Fibroblast of skin of back (primary cell): ENCODE measurements at regions not wholly inside any gene's neighbourhood (a gene's known extent, or its start where the extent isn't known, plus 50 kb on each side); places are given as distances from the start of the nearest gene placed in this dataset.
"Not testable (repeated sequence)": the region's sequence is repeated elsewhere in the genome, so short reads cannot be mapped to it uniquely, and the experiment has no call there.

Experiments used
- DNase-seq: peaks from one replicate; pipeline ENCODE4 v3.0.0-alpha.2; 2013

DNA sequence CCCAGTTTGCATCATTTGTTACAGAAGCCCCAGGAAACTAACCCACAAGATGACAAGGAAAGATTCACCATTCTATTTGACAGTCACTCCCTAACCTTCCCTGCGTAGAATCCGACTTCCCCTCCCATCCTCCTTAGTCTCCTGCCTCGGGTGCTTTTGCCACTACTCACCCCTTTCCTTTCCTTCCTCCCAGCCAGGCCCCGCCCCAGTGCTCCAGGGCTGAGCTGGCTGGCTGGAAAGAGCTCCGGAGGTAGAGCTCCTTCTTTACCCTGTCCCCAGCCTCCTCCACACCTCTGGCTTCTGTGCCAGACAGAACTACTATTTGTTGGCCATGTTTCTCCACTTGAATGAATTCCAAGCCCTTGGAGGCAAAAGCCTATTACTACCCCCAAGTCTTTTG is 317.6 kb upstream of the NCKAP5 start:
- DNase-seq: peak; percentile 35

DNA sequence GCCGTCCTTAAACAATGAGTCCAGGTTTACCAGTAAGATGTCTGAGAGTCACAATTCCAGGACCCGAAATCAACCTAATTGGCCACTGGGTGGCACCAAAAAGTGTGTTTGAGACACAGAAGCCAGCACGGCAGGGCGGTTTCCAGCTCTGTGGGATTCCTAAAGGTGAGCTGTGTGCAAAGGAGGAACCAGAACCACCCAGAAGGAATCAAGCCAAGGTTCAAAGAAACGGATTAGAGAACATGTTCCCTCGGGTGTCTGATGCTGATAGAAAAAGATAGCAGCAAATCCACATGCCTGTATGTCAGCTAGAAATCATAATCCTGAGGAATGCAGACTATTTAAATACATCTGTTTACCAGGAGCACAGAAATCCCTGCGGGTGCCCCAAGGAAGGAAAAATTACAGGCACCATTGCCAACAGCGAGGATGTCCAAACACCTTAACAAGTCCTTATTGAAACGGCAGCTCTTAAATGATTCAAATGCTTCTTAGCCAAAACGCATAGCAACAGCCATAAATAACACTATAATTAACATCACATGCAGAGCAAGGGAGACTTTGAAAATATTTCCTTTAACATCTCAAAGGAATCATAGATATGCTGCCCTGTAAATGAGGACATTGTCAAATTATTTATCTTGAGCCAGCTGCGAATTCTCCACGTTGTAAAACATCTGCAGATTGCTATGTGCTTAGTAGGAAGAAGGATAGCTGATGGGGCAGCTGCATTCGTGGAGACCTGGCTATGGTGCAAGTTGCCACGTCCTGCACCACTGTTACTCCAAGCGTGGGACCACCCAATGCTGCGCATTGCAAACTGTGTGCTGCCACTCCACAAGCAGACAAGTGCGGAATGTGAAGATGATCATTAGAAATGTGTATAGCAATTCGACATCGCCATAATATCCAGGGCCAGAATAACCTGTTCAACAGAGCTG is 318.7 kb upstream of the NCKAP5 start:
- DNase-seq: peak; percentile 74

DNA sequence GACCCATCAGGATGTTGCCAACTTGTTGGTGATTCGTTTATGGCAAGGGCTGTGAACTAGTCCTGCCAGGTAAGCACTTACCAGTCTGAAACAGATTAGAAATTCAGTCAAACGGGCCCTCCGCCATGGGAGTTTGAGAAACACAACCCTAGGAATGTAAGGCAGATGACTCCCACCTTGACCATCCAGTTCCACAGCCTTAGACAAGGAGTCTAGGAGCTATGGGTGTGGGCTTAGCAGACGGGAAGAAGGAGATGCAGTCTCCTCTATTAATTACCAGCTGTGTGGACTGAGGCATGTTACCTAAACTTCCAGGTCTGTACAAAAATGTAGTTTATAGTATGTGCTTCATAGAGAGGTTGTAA is 319.4 kb upstream of the NCKAP5 start:
- DNase-seq: no peak

DNA sequence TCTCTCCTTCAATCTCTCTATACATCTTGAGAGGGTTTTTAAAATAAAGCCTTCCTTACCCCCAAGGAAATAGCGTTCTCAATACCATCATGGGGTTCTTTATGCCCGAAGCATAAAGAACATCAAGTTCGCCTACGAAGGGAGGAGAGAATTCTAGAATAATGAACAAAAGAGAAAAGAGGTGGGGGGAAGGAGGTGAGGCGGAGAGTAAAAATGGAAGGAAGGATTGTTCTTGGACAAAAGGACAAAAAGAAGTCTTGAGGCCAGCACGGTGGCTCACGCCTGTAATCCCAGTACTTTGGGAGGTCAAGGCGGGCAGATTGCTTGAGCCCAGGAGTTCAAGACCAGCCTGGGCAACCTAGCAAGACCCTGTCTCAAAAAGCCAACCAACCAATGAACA is 319.8 kb upstream of the NCKAP5 start:
- no peak for DNase-seq

DNA sequence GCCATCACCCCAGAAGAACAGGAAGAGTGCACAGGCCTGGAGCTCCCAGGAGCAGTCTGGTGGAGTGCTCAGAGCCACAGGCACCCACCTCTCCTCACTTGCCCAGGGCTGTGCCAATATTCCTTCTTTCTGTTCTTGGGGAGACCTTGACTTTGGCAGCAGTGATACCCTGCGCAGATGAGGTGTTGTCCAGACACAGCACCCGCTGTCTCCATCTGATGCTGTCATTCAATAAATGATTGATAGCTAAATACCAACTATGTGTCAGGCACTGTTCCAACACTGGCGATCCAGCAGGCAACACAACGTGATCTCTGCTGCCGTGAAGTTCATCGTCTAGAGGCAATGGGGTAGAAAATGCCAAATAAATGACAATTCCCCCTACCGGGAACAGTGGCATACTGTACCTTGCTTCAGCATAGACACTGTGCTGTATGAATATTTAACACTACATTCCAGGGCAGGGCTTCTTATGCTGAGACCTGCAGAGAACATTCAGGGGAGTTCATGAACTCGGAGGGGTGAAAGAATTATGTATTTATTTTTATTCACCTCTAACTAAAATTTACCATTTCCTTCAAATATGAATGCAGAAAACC is 320.5 kb upstream of the NCKAP5 start:
- DNase-seq: no peak

DNA sequence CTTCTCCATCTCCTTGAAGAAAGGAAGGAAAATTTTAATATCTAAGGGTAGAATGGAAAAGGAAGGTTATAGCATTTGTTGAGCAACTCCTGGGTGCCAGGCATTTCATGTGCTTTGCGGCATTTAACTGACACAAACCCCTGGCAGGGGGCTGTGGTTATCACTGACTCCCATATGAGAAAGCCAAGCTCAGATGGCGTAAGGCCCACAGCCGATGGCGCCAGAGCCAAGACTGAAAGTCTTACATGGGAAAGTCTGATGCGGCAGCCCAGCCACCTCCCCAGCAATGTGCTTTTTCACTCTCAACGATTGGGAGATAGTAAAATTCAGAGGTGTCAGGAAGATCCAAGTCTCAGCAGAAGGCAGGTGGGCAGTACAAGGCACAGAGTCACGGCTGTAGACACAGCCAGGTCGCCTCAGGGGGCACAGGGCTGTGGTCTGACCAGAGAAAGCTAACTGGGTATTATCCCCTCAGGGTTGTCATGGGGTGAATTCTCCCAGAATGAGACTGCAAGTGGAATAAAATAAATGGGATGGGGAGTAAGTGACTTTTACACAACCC is 324.2 kb upstream of the NCKAP5 start:
- no peak for DNase-seq

DNA sequence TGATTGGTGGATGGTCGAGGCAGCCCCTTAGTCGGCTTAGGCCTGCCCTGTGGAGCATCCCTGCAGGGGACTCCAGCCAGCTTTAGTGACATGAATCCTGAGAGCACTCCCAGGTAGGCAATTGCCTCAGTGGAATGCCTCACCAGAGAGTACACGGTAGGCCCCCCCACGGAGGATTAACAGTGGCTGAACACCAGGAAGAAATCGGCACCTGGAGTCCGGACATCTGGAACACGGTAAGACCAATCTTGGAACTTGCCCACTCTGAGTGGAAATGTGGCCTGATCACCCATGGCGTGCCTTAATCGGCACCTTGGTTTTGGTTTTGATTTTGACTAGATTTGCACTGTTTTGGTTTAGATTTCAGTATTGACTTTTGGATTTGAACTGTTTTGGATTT is 326.2 kb upstream of the NCKAP5 start:
- no peak for DNase-seq

DNA sequence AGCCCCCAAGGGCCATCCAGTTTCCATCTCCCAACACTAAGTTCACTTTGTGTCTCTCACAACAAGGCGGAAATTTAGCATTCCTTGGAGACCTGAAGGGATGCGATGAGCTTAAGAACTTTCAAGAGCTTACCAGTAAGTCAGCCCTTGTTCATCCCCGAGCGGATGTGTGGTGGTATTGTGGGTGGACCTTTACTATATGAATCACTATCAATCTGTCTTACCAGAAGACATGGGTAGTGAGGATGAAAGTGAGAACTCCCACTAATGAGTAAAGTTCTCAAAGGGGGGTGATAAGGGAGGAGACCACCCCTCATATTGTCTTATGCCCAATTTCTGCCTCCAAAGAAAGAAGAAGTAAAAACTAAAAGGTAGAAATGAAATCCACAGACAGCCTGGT is 329.6 kb upstream of the NCKAP5 start:
- DNase-seq: not testable (repeated sequence)

DNA sequence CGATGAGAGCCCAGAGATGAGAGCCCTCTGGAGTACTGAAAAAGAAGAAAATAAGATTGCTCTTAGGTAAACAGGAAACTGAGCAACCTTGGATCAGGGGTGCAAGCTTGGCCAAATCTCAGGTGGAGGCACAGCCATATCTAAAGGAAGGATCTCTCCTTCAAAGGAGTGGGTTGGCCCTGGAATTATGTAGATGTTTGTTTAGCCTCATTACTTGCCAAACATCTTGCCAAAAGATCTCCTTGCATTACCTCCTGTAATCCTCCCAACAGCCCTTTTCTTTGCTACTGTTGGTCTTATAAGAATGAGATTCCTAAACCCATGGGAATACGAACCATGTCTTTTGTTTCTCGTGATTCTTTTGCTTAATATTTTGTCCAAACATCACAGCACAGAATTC is 332.6 kb upstream of the NCKAP5 start:
- DNase-seq: no peak

DNA sequence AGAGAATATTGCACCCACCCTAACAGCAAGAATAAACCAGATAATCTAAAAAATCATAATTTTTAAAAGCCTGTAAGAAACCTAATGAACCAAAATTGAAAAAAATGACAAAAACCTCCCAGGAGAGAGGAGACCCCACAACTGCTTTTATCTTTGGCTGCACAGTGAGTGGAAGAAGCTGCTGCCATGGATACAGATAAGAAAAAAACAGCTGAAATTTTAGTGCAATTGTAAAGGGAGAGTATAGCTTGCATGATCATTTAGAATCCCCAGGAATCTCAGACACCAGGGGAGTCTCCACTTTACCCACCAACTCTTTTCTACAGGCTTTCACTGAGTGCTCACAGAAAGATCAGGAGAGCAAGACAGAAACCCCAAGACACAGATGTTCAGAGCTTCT is 338.1 kb upstream of the NCKAP5 start:
- DNase-seq: no peak

DNA sequence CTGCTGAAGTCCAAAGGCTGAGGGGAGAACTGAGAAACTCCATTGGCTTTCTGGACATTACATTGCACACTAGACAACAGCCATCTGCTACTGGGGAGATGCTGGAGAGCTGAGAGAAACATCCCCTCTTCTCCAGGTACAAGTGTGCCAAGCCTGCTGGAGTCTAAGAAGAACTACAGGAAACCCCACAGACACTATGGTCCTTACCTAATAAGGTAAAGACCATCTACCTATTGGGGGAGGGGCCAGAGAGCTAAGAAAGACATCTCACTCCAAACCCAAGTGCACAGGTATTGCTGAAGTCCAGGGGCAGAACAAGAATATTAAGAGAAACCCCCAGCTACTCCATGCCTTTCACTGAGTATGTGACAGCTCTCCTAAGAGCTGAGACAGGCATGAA is 338.7 kb upstream of the NCKAP5 start:
- no peak for DNase-seq

DNA sequence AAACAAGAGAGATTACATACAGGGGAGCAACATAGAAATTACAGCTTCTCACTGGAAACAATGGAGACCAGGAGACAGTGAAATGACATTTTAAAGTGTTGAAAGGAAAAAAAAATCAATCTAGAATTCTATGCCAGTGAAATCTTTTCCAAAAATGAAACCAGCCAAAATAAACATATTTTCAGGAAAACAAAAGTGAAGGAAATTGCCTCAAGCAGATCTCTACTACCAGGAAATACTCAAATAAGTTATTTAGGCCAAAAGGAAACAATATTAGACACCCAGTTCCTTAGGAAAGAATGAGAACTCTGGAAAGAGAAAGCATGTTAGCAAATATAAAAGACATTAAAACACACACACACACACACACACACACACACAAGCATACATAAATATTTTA is 339.9 kb upstream of the NCKAP5 start:
- DNase-seq: no peak

DNA sequence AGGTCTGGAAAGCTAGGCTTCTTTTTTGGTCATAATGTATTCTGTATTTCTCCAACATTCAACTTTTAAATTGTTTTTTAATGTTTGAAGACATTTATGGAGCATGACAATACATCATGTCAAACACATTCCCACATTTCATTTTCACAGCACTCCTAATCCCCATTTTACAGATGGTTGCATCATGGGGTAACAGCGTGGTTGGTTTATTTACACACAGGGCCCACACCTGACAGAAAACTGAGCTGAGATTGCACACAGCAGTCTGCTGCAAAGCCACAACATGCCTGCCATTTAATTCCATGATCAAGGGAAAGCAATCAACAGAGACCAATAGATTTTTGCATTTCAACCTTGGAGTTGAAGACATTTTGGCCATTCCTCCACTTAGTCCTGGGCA is 335.7 kb upstream of the MGAT5 start:
- no peak for DNase-seq

DNA sequence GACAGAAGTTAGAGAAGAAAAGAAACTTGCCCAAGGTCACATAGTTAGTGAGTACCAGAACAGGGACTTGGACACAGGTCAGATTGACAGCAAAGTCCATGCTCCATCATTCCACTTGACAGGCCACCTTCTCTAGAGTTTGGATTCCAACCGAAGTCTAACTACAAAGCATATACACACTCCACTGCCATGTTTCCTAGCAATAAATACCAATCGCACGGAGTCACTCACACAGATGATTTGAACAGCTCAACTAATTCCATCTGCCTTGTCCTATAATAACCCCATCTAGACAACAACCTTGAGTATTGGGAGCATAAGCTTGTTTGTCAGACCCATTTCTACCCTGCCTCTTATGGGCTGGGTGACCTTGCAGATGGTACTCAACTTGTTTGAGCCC is 334.6 kb upstream of the MGAT5 start:
- DNase-seq: peak; percentile 16

DNA sequence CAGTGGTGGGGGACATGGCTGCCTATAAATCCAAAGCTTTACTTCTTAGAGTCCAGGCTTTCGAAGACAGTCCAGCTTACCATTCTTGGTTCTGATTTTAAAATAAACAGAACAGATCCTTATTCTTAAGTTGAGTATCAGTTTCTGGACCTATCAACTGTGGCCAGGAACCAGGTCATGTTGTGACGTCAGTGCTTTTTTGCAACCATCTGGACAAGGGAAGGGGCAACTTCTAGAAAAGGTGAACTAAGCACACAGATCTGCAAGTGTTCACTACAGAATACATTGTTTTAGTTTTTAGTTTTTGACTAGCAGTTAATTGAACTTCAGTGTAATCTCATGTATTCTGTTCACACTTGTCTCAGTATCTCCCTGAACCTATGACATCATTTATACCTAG is 326.0 kb upstream of the MGAT5 start:
- no peak for DNase-seq

DNA sequence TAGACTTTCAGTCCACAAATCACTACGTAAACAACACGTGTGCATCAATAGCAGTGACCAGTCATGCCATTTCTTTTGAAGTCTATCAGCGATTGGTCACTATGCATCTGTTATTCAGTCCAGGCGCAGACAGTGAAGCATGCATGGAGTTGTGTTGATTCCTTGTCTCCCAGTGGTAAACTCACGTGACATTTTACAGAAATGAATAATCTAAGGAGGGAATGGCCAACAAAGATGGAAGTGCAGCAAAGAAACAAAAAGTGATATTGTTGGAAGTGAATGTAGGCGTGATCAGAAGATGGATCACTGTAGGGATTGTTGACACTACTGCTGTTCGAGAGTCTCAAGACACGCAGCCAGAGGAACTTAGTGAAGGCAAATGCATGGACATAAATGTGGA is 317.8 kb upstream of the MGAT5 start:
- no peak for DNase-seq

DNA sequence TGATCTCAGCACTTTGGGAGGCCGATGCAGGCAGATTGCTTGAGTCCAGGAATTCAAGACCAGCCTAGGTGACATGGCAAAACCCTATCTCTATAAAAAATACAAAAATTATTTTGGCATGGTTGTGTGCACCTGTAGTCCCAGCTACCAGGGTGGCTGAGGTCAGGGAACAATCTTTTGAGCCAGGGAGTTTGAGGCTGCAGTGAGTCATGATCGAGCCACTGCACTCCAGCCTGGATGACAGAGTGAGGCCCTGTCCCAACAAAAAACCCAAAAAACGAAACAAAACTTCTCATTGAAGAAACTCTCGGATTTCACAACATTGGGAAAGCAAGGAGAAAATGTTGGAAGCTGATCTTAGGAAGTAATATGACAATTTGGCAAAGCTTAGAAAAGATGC is 317.3 kb upstream of the MGAT5 start:
- no peak for DNase-seq

DNA sequence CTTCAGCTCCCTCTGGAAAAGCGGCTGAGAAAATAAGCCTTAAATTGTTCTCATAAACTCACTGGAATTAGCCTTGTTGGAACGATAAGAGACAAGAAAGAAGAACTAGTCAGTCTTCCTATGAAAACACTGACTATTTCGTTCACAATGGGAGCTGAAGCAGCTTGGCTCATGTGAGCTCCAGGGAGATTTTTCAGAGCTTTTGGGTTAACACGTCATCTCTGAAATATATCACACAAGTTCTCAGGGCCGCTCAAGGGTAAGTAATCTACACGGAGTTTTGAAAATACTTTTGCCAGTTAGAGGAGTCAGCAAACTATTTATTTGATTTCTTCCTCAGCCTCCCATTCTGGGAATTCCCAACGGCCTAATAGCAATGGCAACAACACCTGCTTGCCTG is 316.2 kb upstream of the MGAT5 start:
- DNase-seq: peak; percentile 32

DNA sequence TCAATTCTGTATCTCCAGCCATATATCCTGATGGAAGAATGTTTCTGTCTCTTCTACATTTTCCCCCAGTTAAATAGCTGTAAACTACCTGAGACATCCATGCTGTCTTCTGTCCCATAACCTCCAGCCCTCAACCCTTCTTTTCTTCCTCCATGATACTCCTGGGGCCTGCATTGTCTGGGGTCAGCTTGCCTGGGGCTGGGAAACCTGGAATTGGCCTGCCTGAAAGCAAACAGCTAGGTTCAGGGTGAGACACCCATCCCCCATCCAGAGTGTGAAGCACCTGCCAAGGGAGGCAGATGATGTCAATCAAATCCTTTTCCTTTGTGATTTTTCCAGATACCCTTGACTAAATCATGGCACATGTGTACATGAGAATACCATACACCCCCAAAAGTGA is 313.7 kb upstream of the MGAT5 start:
- DNase-seq: no peak

DNA sequence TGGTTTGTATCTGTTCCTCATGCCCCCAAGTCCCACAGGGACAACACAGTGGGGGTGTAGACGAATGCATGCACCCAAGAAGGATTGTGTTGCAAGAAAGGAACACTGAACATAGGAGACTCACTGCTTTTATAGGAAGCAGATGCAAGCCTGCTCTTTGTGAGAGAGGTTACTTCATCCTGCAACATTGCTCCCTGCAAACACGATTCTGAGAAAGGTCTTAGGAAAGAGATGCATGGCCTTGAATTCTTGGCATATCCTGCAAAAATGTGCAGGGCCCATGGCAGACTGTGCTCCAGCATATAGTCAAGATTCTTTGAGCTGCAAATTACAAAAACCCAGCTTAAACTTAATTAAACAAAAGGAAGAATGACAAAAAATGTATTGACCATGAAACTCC is 312.2 kb upstream of the MGAT5 start:
- DNase-seq: no peak

DNA sequence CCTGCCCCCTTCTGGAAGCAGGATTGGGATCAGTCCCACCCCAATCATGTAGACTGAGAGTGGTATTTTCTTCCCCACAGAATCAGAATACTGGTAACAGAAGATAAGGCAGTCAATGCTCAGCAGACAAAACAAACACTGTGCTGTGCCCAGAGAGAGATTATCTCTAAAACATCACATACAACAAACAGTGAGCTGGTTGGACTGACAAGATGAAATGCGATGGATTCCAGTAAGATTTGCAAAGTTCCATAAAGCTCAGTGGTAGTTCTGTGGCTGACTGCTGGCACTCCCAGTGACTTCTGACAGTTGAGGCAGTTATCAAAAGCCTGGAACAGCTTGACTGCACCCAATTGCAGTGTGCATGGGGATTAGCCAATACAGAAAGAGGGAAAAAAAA is 311.5 kb upstream of the MGAT5 start:
- no peak for DNase-seq

DNA sequence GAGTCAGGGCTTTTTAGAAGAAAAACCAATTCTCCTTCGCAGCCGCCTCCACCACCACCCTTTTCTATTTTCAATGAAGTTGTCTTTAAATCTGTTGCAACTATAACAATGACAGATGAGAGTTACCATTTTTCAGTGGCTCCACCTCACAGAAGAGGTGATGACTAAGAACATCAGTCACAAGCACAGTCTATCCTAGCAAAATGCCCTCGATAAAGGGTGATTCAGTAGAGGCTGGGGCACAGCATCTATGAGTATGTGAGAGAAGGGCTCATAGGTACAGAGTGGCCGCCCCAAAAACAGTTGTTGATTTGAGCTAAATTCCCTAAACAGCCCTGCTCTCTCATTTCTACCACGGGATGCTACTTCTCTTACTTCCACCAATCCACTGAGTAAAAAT is 310.8 kb upstream of the MGAT5 start:
- no peak for DNase-seq

DNA sequence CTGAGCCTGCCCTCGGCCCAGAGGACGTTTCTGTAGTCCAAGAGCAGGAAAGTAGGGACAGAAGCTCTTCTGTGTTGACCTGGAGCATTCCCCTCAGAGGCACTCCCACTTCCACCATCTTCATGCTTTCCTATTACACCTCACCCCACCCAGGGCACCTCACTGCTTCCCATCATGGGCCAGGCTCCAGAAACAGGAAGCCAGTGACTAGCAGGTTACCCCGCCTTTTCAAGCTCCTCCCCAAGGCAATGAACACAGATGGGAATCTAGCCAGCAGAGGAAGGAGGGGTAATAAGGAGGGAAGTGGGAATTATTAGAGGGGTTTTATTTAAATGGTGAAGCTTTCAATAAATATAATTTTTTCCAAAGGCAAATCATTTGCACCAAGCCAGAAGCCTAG is 308.8 kb upstream of the MGAT5 start:
- DNase-seq: no peak

DNA sequence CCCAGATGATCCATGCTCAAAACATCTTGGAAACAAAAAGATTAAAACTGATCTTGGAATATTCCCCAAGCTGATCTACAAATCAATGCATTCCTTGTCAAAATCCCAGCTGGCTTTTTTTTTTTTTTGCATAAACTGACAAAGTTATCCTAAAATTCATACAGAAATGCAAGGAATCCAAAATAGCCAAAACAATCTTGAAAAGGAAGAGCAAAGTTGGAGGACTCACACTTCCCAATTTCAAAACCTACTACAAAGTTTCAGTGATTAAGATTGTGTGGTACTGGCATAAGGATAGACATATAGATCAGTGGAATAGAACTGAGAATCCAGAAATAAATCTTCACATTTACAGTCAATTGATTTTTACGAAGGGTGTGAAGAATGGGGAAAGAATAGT is 306.8 kb upstream of the MGAT5 start:
- DNase-seq: no peak
